BJ (cell line): ENCODE measurements at regions not wholly inside any gene's neighbourhood (a gene's known extent, or its start where the extent isn't known, plus 50 kb on each side); places are given as distances from the start of the nearest gene placed in this dataset.
A peak's percentile ranks its signal among the peaks of the same experiment; 100 is the strongest.

Experiments
- CTCF ChIA-PET: fragments of 350-600 bp; formaldehyde crosslinking; extraction: SDS; loops from one replicate; lab custom pipeline; 2021; ENCODE audit warnings: antibody characterized with exemption, inconsistent platforms; lab: Yijun Ruan, JAX
- POLR2A ChIA-PET: fragments of 300-600 bp; sonication (Branson Sonifier 250); formaldehyde crosslinking; extraction: SDS; loops from one replicate; lab custom pipeline; 2021; ENCODE audit warnings: antibody characterized with exemption; lab: Charles Lee
- DNase-seq: peaks from one replicate; pipeline ENCODE4 v3.0.0-alpha.2; 2011; ENCODE audit warnings: low read depth
- H3K27me3 ChIP-seq: 2 replicates; pipeline ENCODE4 v1.6.0; 2011; ENCODE audit warnings: low read length; ENCODE audit not compliant: control insufficient read depth, insufficient read depth
- H3K36me3 ChIP-seq: 2 replicates; pipeline ENCODE4 v1.5.1; 2011; ENCODE audit warnings: low read length; ENCODE audit not compliant: control insufficient read depth, insufficient read depth
- H3K4me3 ChIP-seq: 2 replicates; pipeline ENCODE4 v1.5.1; 2011; ENCODE audit warnings: low read depth, mild to moderate bottlenecking, control low read depth, low read length
- CTCF ChIP-seq: IDR thresholded peaks from 2 replicates; pipeline ENCODE4 v1.5.1; 2011; ENCODE audit warnings: low read depth, mild to moderate bottlenecking, control low read depth, inconsistent platforms, low read length, moderate library complexity; ENCODE audit not compliant: insufficient read depth

- H3K4me3 ChIP-seq: no peak overlapping the region
- DNase-seq: no peak
- POLR2A ChIA-PET: no interaction called here
- H3K27me3 ChIP-seq: no peaks in the 10 kb centered on the region
- CTCF ChIA-PET: no interaction called here
- H3K36me3 ChIP-seq: no peaks in the 10 kb centered on the region
- no peak for TF ChIP-seq CTCF
These were observed 495.2 kb upstream of the LRRN3 start for GRCh38 chr7:110595694-110596093.

GRCh38 chr7:110600956-110601355 is 490.0 kb upstream of the LRRN3 start:
- Histone ChIP-seq H3K27me3 (no peaks in the 10 kb centered on the region), H3K36me3 (no peaks in the 10 kb centered on the region), H3K4me3 (no peak overlapping the region)
- CTCF ChIA-PET: no interaction called here
- DNase-seq: peak; percentile 22
- no peak for TF ChIP-seq CTCF
- POLR2A ChIA-PET: no interaction called here

- DNase-seq: no peak
- Histone ChIP-seq H3K36me3 (no peaks in the 10 kb centered on the region), H3K4me3 (no peak overlapping the region), H3K27me3 (no peaks in the 10 kb centered on the region)
- ChIA-PET POLR2A (no interaction called here), CTCF (interaction anchor here (1.3 kb wide), 1 partner anchor 10 kb away, joined by 4 read pairs; no protein-coding TSS in a partner anchor)
- TF ChIP-seq CTCF: no peak
These were observed 489.2 kb upstream of the LRRN3 start for GRCh38 chr7:110601710-110602109.

- H3K4me3 ChIP-seq: no peak overlapping the region
- POLR2A ChIA-PET: no interaction called here
- no peaks in the 10 kb centered on the region for H3K36me3 ChIP-seq
- TF ChIP-seq CTCF: no peak
- CTCF ChIA-PET: interaction anchor here (0.9 kb wide), 1 partner anchor 19 kb away, joined by 3 read pairs; no protein-coding TSS in a partner anchor
- H3K27me3 ChIP-seq: no peaks in the 10 kb centered on the region
- DNase-seq: no peak
These were observed 486.7 kb upstream of the LRRN3 start for GRCh38 chr7:110604206-110604605.

GRCh38 chr7:110604885-110605284 is 486.0 kb upstream of the LRRN3 start:
- POLR2A ChIA-PET: no interaction called here
- no peaks in the 10 kb centered on the region for H3K27me3 ChIP-seq
- CTCF ChIA-PET: interaction anchor here (0.7 to 0.9 kb wide), 2 partner anchors 15 to 18 kb away, joined by 3 read pairs; no protein-coding TSS in a partner anchor
- TF ChIP-seq CTCF: no peak
- no peak for DNase-seq
- H3K4me3 ChIP-seq: no peak overlapping the region
- no peaks in the 10 kb centered on the region for H3K36me3 ChIP-seq
